BLaER1 (cell line): ENCODE measurements at regions not wholly inside any gene's neighbourhood (a gene's known extent, or its start where the extent isn't known, plus 50 kb on each side); places are given as distances from the start of the nearest gene placed in this dataset.

ENCODE experiments used
- H3K27ac ChIP-seq: shearing (Covaris generic); formaldehyde crosslinking; 2 replicates; pipeline ENCODE4 v1.8.1; 2022
- H3K27me3 ChIP-seq: shearing (Covaris generic); formaldehyde crosslinking; 2 replicates; pipeline ENCODE4 v1.8.1; 2022
- H3K36me3 ChIP-seq: shearing (Covaris generic); formaldehyde crosslinking; 2 replicates; pipeline ENCODE4 v1.8.1; 2022
- H3K4me1 ChIP-seq: shearing (Covaris generic); formaldehyde crosslinking; 2 replicates; pipeline ENCODE4 v1.8.1; 2022
- H3K4me2 ChIP-seq: shearing (Covaris generic); formaldehyde crosslinking; 2 replicates; pipeline ENCODE4 v1.8.1; 2022
- H3K4me3 ChIP-seq: shearing (Covaris generic); formaldehyde crosslinking; 2 replicates; pipeline ENCODE4 v1.8.1; 2022
- H3K9ac ChIP-seq: shearing (Covaris generic); formaldehyde crosslinking; 2 replicates; pipeline ENCODE4 v1.8.1; 2022
- H3K9me3 ChIP-seq: shearing (Covaris generic); formaldehyde crosslinking; 2 replicates; pipeline ENCODE4 v1.8.1; 2022
- H4K20me1 ChIP-seq: shearing (Covaris generic); formaldehyde crosslinking; 2 replicates; pipeline ENCODE4 v1.8.1; 2022
- Cebpa-rat ChIP-seq: shearing (Covaris generic); IDR thresholded peaks from 2 replicates; pipeline ENCODE4 v1.8.1; 2022

DNA sequence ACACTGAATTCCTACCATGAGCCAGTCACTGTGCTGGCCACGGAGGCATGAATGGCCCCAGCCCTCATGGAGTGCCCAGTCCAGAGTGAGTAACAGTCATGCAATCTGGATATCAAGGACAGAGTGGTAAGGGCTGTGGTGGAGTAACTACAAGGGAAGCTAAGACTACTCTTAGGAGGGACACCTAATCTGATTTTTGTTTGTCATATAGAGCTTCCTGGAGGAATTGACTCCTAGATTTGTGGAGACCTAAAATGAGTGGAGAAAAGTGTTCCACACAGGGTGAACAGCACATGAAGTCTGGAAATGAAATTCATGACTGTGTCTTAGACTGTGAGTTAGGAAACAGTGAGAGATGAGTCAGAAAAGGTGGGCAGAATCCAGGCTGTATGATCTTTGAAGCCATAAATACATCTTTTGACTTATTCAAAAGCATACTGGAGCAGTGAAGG lies 219.9 kb downstream of the NFKBIZ start:
- Histone ChIP-seq H3K4me1 (no peaks in the 10 kb centered on the region), H3K4me3 (no peak overlapping the region), H4K20me1 (no peaks in the 10 kb centered on the region), H3K4me2 (no peak overlapping the region), H3K27ac (no peak overlapping the region), H3K36me3 (no peaks in the 10 kb centered on the region), H3K27me3 (no peaks in the 10 kb centered on the region), H3K9ac (no peak overlapping the region), H3K9me3 (no peaks in the 10 kb centered on the region)
- TF ChIP-seq Cebpa-rat = no peak

DNA sequence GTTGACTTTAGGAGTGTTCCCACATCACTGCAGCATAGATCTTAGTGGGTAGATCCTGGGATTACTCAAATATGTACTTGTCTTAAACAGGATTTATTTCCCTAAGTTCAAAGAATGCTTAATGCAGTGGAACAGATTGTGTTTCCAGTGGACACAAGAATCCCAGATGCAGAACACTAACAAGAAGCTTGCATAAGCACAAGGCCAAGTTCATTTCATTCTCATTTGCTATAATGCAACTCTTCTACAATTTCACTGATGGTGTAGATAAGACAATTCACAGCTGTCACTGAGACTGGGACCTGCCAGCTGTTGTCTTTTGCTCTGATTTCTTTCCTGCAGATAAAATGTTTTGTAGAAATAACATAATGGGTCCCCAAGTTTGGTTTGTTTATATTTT lies 225.6 kb downstream of the NFKBIZ start:
- H3K9ac ChIP-seq = no peak overlapping the region
- no peak overlapping the region for H3K4me3 ChIP-seq
- H3K27me3 ChIP-seq = no peaks in the 10 kb centered on the region
- H3K4me2 ChIP-seq = no peak overlapping the region
- H4K20me1 ChIP-seq = no peaks in the 10 kb centered on the region
- H3K4me1 ChIP-seq = no peaks in the 10 kb centered on the region
- H3K36me3 ChIP-seq = no peaks in the 10 kb centered on the region
- no peaks in the 10 kb centered on the region for H3K9me3 ChIP-seq
- no peak overlapping the region for H3K27ac ChIP-seq
- no peak for TF ChIP-seq Cebpa-rat

DNA sequence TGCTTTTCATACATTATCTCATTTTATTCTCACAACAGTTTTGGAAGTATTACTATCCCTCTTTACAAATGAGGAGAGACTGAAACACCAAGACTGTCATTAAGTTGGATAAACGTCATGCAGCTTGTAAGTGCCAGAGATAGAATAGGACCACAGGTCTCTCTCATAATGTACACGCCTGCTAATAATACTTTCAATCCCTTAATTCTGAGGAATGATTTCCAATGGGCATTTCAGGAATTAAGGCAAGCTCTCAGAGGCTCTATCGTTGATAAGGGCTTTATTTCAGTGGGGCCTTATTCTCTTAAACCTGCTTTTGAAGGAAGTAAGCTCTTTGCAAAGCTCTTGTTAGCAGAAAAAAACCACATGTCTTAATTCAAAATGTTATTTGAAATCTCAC lies 229.1 kb downstream of the NFKBIZ start:
- Histone ChIP-seq H3K4me2 (no peak overlapping the region), H4K20me1 (no peaks in the 10 kb centered on the region), H3K9me3 (no peaks in the 10 kb centered on the region), H3K4me3 (no peak overlapping the region), H3K27me3 (no peaks in the 10 kb centered on the region), H3K27ac (no peak overlapping the region), H3K36me3 (no peaks in the 10 kb centered on the region), H3K4me1 (no peaks in the 10 kb centered on the region), H3K9ac (no peak overlapping the region)
- no peak for TF ChIP-seq Cebpa-rat

DNA sequence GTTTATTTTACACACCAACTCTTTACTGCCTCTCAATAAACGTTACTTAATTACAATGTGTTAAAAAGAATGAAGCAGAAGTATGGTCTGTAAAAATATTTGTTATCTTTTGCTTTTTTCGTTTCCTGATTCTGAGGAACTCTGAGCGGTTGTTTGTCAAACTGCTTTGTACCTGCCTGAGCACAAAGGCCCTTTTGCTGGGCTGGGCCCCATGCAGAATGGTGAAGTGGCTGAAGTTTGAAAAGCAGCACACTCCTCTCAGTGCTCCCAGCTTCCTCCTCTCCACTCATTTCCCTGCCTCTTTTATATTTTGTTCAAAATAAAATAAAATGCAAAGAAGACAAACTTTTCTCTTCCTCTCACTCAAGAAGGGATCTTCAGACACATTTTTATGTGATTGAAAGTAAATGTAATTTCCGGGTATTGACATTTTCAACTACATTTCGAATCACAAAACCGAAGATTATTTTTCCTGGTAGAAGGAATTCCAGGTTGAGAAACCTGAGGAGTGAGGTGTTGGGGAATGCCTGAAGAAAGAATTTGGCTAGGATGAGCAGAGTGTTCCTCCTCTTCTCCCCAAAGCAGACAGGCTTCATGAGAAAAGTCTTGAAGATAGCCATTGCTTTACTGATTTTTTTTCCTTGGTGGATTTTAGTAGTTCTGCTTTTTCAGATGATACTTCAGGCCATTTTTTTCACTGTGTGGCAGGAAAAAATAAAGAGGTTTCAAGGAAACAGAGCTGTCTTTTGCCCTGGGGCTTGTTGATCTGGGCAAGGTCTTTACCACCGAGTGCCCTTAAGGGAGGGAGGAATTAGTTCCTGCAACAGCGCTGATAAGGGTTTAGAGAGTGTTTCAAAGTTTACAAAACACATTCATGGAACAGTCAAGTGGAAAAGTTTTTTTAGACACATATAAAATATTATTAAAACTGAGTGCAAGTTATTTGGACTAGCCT lies 229.8 kb downstream of the NFKBIZ start:
- Histone ChIP-seq H3K4me1 (no peaks in the 10 kb centered on the region), H3K36me3 (no peaks in the 10 kb centered on the region), H3K27me3 (no peaks in the 10 kb centered on the region), H3K4me2 (no peak overlapping the region), H3K9me3 (no peaks in the 10 kb centered on the region), H4K20me1 (no peaks in the 10 kb centered on the region), H3K9ac (no peak overlapping the region), H3K27ac (no peak overlapping the region), H3K4me3 (no peak overlapping the region)
- no peak for TF ChIP-seq Cebpa-rat

DNA sequence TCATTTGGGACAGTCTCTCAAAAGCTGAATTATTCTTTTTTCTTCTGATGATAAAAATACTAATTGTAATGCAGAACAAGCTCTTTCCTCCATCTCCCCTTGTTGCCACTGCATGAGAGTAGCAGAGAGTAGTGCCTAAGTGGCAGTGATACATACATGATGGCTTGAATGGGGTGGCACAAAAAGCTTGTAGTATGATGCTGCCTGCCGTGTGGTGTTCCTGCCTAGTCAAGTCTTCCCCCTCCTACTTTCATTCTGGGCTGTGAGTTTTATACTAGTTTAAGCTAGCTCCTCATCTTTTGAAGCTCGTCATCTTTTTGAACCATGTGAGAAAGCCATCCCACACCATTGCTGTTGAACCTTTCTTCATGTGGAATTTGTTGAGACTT lies 230.5 kb downstream of the NFKBIZ start:
- no peak overlapping the region for H3K4me3 ChIP-seq
- no peak overlapping the region for H3K4me2 ChIP-seq
- no peaks in the 10 kb centered on the region for H3K9me3 ChIP-seq
- no peak for TF ChIP-seq Cebpa-rat
- no peak overlapping the region for H3K9ac ChIP-seq
- no peaks in the 10 kb centered on the region for H4K20me1 ChIP-seq
- H3K27me3 ChIP-seq = no peaks in the 10 kb centered on the region
- H3K4me1 ChIP-seq = no peaks in the 10 kb centered on the region
- H3K27ac ChIP-seq = no peak overlapping the region
- H3K36me3 ChIP-seq = no peaks in the 10 kb centered on the region

DNA sequence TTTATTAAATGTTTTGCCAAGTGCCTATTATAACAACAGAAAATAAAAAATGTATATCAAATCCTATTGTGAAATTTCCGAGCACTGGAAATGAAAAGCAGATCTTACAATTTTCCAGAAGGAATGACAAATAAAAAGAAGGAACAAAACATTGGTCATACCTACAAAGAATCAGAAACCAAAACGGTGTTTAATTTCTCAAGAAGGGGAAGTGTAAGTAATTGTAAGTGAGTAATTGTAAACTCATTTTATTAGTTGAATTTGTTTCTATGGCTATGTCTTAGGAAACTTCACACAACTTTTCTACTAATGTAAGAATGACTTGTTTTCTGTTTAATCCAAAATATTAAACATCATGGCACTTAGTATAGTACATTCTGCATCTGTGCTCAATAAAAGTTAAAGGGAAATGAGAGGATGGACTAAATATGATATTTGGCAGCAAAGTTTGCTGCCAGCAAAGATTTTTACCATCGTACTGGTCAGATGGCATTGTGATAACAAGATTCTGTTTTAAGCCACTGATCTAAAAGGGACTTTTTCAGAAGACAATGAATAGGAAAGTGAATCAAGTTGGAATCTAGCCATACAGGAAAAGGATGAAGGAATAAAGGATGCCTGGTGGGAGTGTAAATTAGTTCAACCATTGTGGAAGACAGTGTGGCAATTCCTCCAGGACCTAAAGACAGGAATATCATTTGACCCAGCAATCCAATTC lies 232.4 kb downstream of the NFKBIZ start:
- Histone ChIP-seq H4K20me1 (no peaks in the 10 kb centered on the region), H3K27ac (no peak overlapping the region), H3K9me3 (no peaks in the 10 kb centered on the region), H3K36me3 (no peaks in the 10 kb centered on the region), H3K4me3 (no peak overlapping the region), H3K4me1 (no peaks in the 10 kb centered on the region), H3K27me3 (no peaks in the 10 kb centered on the region), H3K9ac (no peak overlapping the region), H3K4me2 (no peak overlapping the region)
- TF ChIP-seq Cebpa-rat = no peak

DNA sequence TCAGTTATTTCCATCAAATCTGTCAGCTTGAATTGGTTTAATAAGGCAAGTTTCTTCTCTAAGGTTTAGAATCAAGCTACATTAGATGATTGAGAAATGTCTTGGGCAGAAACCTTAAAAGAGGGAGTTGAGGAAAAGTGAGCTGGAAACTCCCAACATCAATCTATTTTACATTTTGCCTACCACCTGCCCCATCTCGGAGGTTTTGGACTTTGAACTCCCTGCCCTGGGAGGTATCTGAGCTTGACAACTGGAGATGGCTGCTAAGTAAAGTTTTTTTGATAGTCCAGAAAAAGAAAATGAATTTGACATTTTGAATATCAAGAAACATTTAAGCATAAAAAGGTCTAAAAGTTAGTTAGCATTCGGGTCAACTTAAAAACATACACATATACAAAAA lies 234.2 kb downstream of the NFKBIZ start:
- Histone ChIP-seq H3K4me2 (no peak overlapping the region), H3K27ac (no peak overlapping the region), H4K20me1 (no peaks in the 10 kb centered on the region), H3K4me1 (no peaks in the 10 kb centered on the region), H3K27me3 (no peaks in the 10 kb centered on the region), H3K9me3 (no peaks in the 10 kb centered on the region), H3K4me3 (no peak overlapping the region), H3K9ac (no peak overlapping the region), H3K36me3 (no peaks in the 10 kb centered on the region)
- no peak for TF ChIP-seq Cebpa-rat

DNA sequence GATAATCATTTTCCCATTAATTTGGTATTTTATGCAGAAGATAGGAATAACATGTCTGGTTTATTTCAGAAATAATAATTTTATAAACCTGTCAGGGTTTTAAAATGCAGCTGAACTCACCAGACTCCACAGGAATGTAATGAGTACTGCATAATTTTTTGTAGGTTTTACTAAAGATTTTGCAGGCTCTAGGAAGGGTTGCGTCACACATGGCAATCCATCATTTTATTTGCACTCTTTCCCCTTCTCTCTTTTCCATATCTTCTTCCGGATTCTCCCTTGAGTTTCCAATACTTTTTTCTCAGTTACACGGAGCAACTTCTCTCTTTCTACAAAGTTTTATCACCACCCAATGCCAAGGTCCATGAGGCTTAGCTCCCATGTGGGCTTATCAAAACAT lies 234.7 kb downstream of the NFKBIZ start:
- Histone ChIP-seq H4K20me1 (no peaks in the 10 kb centered on the region), H3K4me1 (no peaks in the 10 kb centered on the region), H3K9ac (no peak overlapping the region), H3K27ac (no peak overlapping the region), H3K27me3 (no peaks in the 10 kb centered on the region), H3K36me3 (no peaks in the 10 kb centered on the region), H3K4me3 (no peak overlapping the region), H3K9me3 (no peaks in the 10 kb centered on the region), H3K4me2 (no peak overlapping the region)
- TF ChIP-seq Cebpa-rat = no peak

DNA sequence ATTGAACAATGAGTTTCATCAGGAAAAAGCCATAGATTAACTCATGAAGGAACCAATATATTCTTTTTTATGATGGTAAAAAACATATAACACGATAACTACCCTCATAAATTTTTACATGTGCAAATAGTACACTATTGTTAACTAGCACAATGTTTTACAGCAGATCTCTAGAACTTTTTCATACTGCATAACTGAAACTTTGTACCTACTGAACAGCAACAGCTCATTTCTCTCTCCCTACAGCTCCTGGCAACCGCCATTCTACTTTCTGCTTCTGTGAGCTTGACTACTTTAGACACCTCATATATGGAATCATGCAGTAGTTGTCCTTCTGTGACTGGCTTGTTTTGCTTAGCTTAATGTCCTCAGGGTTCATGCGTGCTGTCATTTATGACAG lies 235.4 kb downstream of the NFKBIZ start:
- no peak overlapping the region for H3K27ac ChIP-seq

More for the DNA sequence above, 235.4 kb downstream of the NFKBIZ start:
- no peak for TF ChIP-seq Cebpa-rat
- H3K9me3 ChIP-seq = no peaks in the 10 kb centered on the region
- H3K27me3 ChIP-seq = no peaks in the 10 kb centered on the region
- no peak overlapping the region for H3K4me2 ChIP-seq
- no peaks in the 10 kb centered on the region for H3K4me1 ChIP-seq
- no peak overlapping the region for H3K9ac ChIP-seq
- no peaks in the 10 kb centered on the region for H3K36me3 ChIP-seq
- H4K20me1 ChIP-seq = no peaks in the 10 kb centered on the region
- H3K4me3 ChIP-seq = no peak overlapping the region
